GM12801 (cell line): ENCODE measurements at regions not wholly inside any gene's neighbourhood (a gene's known extent, or its start where the extent isn't known, plus 50 kb on each side); places are given as distances from the start of the nearest gene placed in this dataset.

Source experiments
- TF ChIP-seq, protein P1 (sequence below): IDR thresholded peaks from one replicate; pipeline ENCODE4 v1.5.1; 2011; ENCODE audit warnings: control low read depth; ENCODE audit not compliant: insufficient read length; ENCODE audit errors: extremely low read depth

DNA sequence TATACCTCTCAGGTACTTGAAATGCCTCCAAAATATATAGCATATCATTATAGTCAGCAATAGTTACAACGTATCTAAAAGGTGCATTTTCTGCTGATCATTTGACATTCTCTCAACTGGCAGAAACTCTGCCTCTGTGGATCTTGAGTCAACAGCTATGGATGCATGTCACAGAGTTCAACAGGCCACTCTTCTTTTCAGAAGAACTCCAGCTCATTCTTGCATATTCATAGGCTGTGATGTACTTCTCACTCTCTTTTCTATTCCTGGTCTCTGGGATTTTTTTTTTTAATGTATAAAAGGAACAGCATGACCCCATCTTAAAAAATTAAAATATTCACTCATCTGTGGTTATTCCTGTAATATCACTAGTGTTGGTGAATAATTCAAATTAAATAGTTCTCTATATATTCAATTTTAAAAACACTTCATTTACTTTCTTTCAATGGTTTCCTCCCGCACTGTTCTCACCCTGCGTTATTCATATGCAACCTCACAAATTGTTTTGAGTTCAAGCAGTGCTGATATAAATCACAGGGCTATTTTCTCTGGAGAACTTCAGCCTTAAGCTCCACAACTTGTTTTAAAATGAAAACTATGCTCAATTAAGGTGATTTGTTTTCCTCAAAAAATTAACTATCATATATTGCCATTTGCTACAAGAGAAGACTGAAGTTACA, 1111.2 kb upstream of the ADGRL3 start:
- TF ChIP-seq, protein P1, sequence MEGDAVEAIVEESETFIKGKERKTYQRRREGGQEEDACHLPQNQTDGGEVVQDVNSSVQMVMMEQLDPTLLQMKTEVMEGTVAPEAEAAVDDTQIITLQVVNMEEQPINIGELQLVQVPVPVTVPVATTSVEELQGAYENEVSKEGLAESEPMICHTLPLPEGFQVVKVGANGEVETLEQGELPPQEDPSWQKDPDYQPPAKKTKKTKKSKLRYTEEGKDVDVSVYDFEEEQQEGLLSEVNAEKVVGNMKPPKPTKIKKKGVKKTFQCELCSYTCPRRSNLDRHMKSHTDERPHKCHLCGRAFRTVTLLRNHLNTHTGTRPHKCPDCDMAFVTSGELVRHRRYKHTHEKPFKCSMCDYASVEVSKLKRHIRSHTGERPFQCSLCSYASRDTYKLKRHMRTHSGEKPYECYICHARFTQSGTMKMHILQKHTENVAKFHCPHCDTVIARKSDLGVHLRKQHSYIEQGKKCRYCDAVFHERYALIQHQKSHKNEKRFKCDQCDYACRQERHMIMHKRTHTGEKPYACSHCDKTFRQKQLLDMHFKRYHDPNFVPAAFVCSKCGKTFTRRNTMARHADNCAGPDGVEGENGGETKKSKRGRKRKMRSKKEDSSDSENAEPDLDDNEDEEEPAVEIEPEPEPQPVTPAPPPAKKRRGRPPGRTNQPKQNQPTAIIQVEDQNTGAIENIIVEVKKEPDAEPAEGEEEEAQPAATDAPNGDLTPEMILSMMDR: no peak

- TF ChIP-seq, protein P1: no peak
Measured at GRCh38 chr4:60089546-60090273, 1110.4 kb upstream of the ADGRL3 start.

DNA sequence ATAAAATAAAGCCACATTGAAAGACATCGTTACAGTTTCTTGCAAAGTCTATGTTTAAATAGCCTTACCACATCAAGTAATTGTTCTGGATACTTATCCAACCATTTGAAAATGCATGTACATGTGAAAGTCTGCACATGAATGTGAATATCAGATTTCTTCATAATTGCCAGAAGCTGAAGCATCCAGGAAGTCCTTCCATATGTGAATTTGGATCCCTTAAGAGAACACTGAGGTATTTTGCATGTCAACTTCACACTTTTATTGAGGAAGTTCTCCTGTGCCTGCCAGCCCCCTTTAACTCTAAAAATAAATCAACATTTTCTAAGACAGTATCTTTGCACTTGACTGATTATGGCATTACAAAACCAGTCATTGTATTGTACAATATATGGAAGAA, 1103.5 kb upstream of the ADGRL3 start:
- TF ChIP-seq, protein P1: no peak

- TF ChIP-seq, protein P1: no peak
Measured at GRCh38 chr4:60116592-60116991, 1083.5 kb upstream of the ADGRL3 start.

DNA sequence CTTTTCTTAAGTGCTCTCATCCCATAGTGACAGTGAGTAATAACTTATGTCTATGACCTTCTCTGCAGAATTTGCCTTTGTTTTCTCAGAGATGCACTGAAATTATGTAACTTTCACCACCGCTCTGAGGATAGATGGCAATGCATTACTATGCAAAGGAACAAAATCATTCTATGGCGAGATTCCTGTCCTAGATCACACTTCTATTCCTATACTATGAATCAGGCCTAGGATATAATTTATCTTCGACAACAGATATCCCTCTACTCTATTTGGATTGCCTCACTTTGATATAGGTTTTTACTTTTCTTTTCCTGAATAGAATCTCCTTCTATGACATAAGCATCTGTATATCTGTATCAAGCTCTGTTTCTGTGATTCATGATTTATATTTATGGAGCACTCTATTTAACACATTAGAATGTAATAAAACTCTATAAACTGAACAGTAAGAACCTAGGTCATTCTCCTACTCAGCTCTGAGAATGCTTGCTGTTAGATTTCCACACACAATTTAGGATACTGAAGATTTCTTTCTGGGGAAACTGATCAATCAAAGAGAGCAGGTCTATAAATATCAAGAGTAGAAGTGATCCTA, 1082.3 kb upstream of the ADGRL3 start:
- TF ChIP-seq, protein P1: no peak

DNA sequence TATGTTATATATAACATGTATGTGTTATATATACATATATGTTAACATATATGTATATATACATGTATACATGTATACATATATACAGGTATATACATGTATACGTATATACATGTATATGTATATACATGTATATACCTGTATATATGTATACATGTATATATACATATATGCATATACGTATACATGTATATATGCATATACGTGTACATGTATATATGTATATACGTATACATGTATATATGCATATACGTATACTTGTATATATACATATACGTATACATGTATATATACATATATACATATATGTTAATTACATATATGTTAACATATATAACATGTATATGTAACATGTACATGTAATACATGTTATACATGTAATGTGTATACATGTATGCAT, 1077.3 kb upstream of the ADGRL3 start:
- TF ChIP-seq, protein P1: no peak

DNA sequence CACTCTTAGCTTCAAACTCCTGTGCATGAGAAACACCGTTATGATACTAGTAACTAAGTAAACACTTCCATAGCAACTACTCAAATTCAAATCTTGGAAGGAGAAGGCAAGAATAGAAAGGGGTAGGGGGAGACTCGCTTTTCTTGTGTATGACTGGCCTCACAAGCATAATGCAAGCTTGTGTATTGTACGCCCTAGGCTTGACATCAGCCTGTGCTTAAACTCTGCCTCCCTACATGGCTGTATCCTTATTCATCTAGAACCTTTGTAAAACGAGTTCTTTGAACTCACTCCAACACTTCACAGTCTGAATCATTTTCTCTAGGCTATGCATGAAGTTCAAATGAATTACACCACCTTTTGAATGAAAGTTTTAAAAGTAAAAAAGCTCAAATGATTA, 1071.2 kb upstream of the ADGRL3 start:
- TF ChIP-seq, protein P1: no peak
